Skeletal muscle cell (primary cell): ENCODE measurements at regions not wholly inside any gene's neighbourhood (a gene's known extent, or its start where the extent isn't known, plus 50 kb on each side); places are given as distances from the start of the nearest gene placed in this dataset.
"Not testable (repeated sequence)": the region's sequence is repeated elsewhere in the genome, so short reads cannot be mapped to it uniquely, and the experiment has no call there.

Experiments
- DNase-seq: peaks from one replicate; pipeline ENCODE4 v3.0.0-alpha.2; 2010; ENCODE audit warnings: low read depth
- H3K4me3 ChIP-seq: 2 replicates; pipeline ENCODE4 v1.5.1; 2011; ENCODE audit warnings: low read depth, mild to moderate bottlenecking, control low read depth, low read length, moderate library complexity

GRCh38 chr9:117929868-117930267 is 225.7 kb downstream of the TLR4 start:
- no peak overlapping the region for H3K4me3 ChIP-seq
- DNase-seq, result no peak

- no peak for DNase-seq
- no peak overlapping the region for H3K4me3 ChIP-seq
Measured at GRCh38 chr9:117932585-117932984, 228.4 kb downstream of the TLR4 start.

GRCh38 chr9:117936185-117937130 is 232.3 kb downstream of the TLR4 start:
- no peak overlapping the region for H3K4me3 ChIP-seq
- DNase-seq, result no peak

- H3K4me3 ChIP-seq, result no peak overlapping the region
- DNase-seq, result no peak
Measured at GRCh38 chr9:117938086-117938485, 233.9 kb downstream of the TLR4 start.

- DNase-seq, result no peak
Measured at GRCh38 chr9:117938896-117939295, 234.7 kb downstream of the TLR4 start.

GRCh38 chr9:117944750-117945149 is 240.5 kb downstream of the TLR4 start:
- not testable (repeated sequence) for H3K4me3 ChIP-seq, DNase-seq

More at GRCh38 chr9:117938896-117939295, 234.7 kb downstream of the TLR4 start:
- no peak overlapping the region for H3K4me3 ChIP-seq

GRCh38 chr9:117945286-117945685 is 241.1 kb downstream of the TLR4 start:
- DNase-seq, result no peak
- no peak overlapping the region for H3K4me3 ChIP-seq

GRCh38 chr9:117951127-117951526 is 246.9 kb downstream of the TLR4 start:
- no peak for DNase-seq
- no peak overlapping the region for H3K4me3 ChIP-seq

- no peak overlapping the region for H3K4me3 ChIP-seq
Measured at GRCh38 chr9:117952581-117952980, 248.4 kb downstream of the TLR4 start.

GRCh38 chr9:117957267-117957666 is 253.1 kb downstream of the TLR4 start:
- no peak for DNase-seq

More at GRCh38 chr9:117952581-117952980, 248.4 kb downstream of the TLR4 start:
- no peak for DNase-seq

GRCh38 chr9:117958726-117959125 is 254.5 kb downstream of the TLR4 start:
- no peak for DNase-seq

More at GRCh38 chr9:117957267-117957666, 253.1 kb downstream of the TLR4 start:
- H3K4me3 ChIP-seq, result no peak overlapping the region

GRCh38 chr9:117963493-117964090 is 259.4 kb downstream of the TLR4 start:
- no peak for DNase-seq
- H3K4me3 ChIP-seq, result no peak overlapping the region

More at GRCh38 chr9:117958726-117959125, 254.5 kb downstream of the TLR4 start:
- H3K4me3 ChIP-seq, result no peak overlapping the region

- H3K4me3 ChIP-seq, result no peak overlapping the region
- no peak for DNase-seq
Measured at GRCh38 chr9:117970276-117971050, 266.3 kb downstream of the TLR4 start.

- DNase-seq, result no peak
- no peak overlapping the region for H3K4me3 ChIP-seq
Measured at GRCh38 chr9:117974108-117974507, 269.9 kb downstream of the TLR4 start.

GRCh38 chr9:117979914-117980313 is 275.7 kb downstream of the TLR4 start:
- no peak for DNase-seq

GRCh38 chr9:117987945-117988344 is 283.7 kb downstream of the TLR4 start:
- H3K4me3 ChIP-seq, result no peak overlapping the region
- no peak for DNase-seq

More at GRCh38 chr9:117979914-117980313, 275.7 kb downstream of the TLR4 start:
- H3K4me3 ChIP-seq, result no peak overlapping the region

- DNase-seq, result no peak
- no peak overlapping the region for H3K4me3 ChIP-seq
Measured at GRCh38 chr9:117992006-117992405, 287.8 kb downstream of the TLR4 start.

GRCh38 chr9:118000581-118000980 is 296.4 kb downstream of the TLR4 start:
- no peak overlapping the region for H3K4me3 ChIP-seq
- DNase-seq, result no peak

GRCh38 chr9:118003240-118003639 is 299.0 kb downstream of the TLR4 start:
- H3K4me3 ChIP-seq, result no peak overlapping the region
- DNase-seq, result no peak

- no peak overlapping the region for H3K4me3 ChIP-seq
- no peak for DNase-seq
Measured at GRCh38 chr9:118008246-118008645, 304.0 kb downstream of the TLR4 start.
